NT2/D1 (cell line): ENCODE measurements at regions not wholly inside any gene's neighbourhood (a gene's known extent, or its start where the extent isn't known, plus 50 kb on each side); places are given as distances from the start of the nearest gene placed in this dataset.

ENCODE experiments used
- SUZ12 ChIP-seq: IDR thresholded peaks from 2 replicates; pipeline ENCODE4 v1.6.1; 2011; ENCODE audit not compliant: insufficient read length, insufficient read depth; ENCODE audit errors: extremely low read depth
- YY1 ChIP-seq: IDR thresholded peaks from 2 replicates; pipeline ENCODE4 v1.6.1; 2011; ENCODE audit not compliant: insufficient read length, insufficient read depth
- ZNF274 ChIP-seq: IDR thresholded peaks from 2 replicates; pipeline ENCODE4 v1.6.1; 2011; ENCODE audit warnings: mild to moderate bottlenecking, low read depth, low read length

DNA sequence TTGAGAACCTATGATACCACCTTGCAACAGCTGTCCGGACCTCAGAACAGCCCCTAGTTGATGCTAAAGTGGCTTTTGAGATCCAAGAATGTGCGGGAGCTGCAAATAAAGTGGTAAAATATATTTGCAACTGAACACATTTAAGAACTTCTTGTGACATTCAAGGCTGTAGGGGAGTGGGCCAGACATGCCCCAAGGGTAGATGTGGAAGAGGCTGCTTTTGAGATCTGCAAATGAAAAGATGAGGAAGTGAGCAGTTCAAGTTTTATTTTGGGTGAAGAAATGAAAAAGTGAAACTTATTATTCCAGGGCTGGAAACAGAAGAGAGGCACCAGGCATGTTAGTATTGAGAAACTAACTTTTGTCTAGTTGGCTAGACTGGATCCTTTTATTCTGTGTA, 359.5 kb upstream of the PLXNA2 start:
- TF ChIP-seq SUZ12 = no peak
- no peak for TF ChIP-seq YY1
- no peak for TF ChIP-seq ZNF274
